Breast epithelium (tissue), 3 donors: ENCODE measurements at regions not wholly inside any gene's neighbourhood (a gene's known extent, or its start where the extent isn't known, plus 50 kb on each side); places are given as distances from the start of the nearest gene placed in this dataset.

Experiments used
- POLR2A ChIP-seq: fragments of 450-650 bp; IDR thresholded peaks from one replicate; pipeline ENCODE4 v1.6.1; 2016; ENCODE audit warnings: antibody characterized with exemption, mild to moderate bottlenecking, moderate library complexity
- POLR2AphosphoS5 ChIP-seq, 3 donors: sonication (generic); formaldehyde crosslinking; IDR thresholded peaks; one replicate each; pipeline ENCODE4 v1.6.1; 2017; ENCODE audit warnings: antibody characterized with exemption in 3 of 3
- TF ChIP-seq, protein P1 (sequence below), 3 donors: fragments of 450-650 bp; IDR thresholded peaks; one replicate each; pipeline ENCODE4 v1.5.1; 2016 to 2017; ENCODE audit warnings: antibody characterized with exemption in 3 of 3, mild to moderate bottlenecking in 3 of 3, moderate library complexity in 3 of 3

DNA sequence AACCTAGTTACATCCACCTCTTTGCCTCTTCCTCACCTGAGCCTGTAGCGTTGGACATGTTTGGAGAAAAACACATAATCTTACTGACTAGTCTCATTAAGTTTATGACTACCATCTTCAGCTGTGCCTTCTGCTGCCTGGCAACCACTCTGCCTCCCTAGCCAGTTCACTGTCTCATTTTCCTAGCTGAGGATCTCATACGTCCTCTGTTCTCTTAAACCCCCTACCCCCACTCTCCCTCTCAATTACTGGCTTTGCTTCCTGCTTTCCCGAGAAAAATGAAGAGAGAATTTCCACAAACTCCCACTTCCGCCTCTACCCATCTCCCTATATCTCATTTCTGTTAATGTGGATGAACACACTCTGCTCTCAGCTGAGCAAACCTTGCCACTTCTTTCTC lies 239.3 kb upstream of the POU2AF2 start:
- TF ChIP-seq, protein P1, sequence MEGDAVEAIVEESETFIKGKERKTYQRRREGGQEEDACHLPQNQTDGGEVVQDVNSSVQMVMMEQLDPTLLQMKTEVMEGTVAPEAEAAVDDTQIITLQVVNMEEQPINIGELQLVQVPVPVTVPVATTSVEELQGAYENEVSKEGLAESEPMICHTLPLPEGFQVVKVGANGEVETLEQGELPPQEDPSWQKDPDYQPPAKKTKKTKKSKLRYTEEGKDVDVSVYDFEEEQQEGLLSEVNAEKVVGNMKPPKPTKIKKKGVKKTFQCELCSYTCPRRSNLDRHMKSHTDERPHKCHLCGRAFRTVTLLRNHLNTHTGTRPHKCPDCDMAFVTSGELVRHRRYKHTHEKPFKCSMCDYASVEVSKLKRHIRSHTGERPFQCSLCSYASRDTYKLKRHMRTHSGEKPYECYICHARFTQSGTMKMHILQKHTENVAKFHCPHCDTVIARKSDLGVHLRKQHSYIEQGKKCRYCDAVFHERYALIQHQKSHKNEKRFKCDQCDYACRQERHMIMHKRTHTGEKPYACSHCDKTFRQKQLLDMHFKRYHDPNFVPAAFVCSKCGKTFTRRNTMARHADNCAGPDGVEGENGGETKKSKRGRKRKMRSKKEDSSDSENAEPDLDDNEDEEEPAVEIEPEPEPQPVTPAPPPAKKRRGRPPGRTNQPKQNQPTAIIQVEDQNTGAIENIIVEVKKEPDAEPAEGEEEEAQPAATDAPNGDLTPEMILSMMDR (IDR thresholded peaks at IDR 0.05), result no peak
- TF ChIP-seq POLR2A (no peak), POLR2AphosphoS5 (IDR thresholded peaks at IDR 0.05) (no peak)
